ENCODE measurements at regions not wholly inside any gene's neighbourhood (a gene's known extent, or its start where the extent isn't known, plus 50 kb on each side); places are given as distances from the start of the nearest gene placed in this dataset.

GRCh38 chr13:73421310-73421912 lies 362.6 kb downstream of the KLF5 start:
- DNase-seq: peak; percentile 48

- DNase-seq: no peak
Measured at GRCh38 chr13:73419186-73419585, 360.4 kb downstream of the KLF5 start.

- peak; percentile 18 for DNase-seq
Measured at GRCh38 chr13:73417012-73417615, 358.3 kb downstream of the KLF5 start.

GRCh38 chr13:73416093-73416492 lies 357.3 kb downstream of the KLF5 start:
- no peak for DNase-seq

- DNase-seq: no peak
Measured at GRCh38 chr13:73413656-73414055, 354.9 kb downstream of the KLF5 start.

GRCh38 chr13:73412933-73413332 lies 354.1 kb downstream of the KLF5 start:
- no peak for DNase-seq

- no peak for DNase-seq
Measured at GRCh38 chr13:73411067-73411809, 352.4 kb downstream of the KLF5 start.

GRCh38 chr13:73406454-73406853 lies 347.6 kb downstream of the KLF5 start:
- no peak for DNase-seq

GRCh38 chr13:73404581-73404980 lies 345.8 kb downstream of the KLF5 start:
- no peak for DNase-seq

GRCh38 chr13:73403355-73404120 lies 344.7 kb downstream of the KLF5 start:
- no peak for DNase-seq

- no peak for DNase-seq
Measured at GRCh38 chr13:73401769-73402168, 343.0 kb downstream of the KLF5 start.

GRCh38 chr13:73399347-73400216 lies 340.8 kb downstream of the KLF5 start:
- DNase-seq: no peak

GRCh38 chr13:73397496-73398305 lies 338.9 kb downstream of the KLF5 start:
- DNase-seq: no peak

GRCh38 chr13:73394066-73394465 lies 335.3 kb downstream of the KLF5 start:
- no peak for DNase-seq

GRCh38 chr13:73390100-73390499 lies 331.3 kb downstream of the KLF5 start:
- no peak for DNase-seq

GRCh38 chr13:73388586-73388985 lies 329.8 kb downstream of the KLF5 start:
- no peak for DNase-seq

- no peak for DNase-seq
Measured at GRCh38 chr13:73387318-73387717, 328.5 kb downstream of the KLF5 start.

GRCh38 chr13:73385848-73386247 lies 327.0 kb downstream of the KLF5 start:
- DNase-seq: no peak

GRCh38 chr13:73372666-73373627 lies 314.1 kb downstream of the KLF5 start:
- DNase-seq: no peak

- DNase-seq: no peak
Measured at GRCh38 chr13:73370066-73370465, 311.3 kb downstream of the KLF5 start.
